ENCODE measurements at regions not wholly inside any gene's neighbourhood (a gene's known extent, or its start where the extent isn't known, plus 50 kb on each side); places are given as distances from the start of the nearest gene placed in this dataset.
"Not testable (repeated sequence)": the region's sequence is repeated elsewhere in the genome, so short reads cannot be mapped to it uniquely, and the experiment has no call there.

GRCh38 chr6:169977434-169978265, 226.2 kb downstream of the ERMARD start:
- DNase-seq (ENCODE audit: low read depth), result no peak

DNA sequence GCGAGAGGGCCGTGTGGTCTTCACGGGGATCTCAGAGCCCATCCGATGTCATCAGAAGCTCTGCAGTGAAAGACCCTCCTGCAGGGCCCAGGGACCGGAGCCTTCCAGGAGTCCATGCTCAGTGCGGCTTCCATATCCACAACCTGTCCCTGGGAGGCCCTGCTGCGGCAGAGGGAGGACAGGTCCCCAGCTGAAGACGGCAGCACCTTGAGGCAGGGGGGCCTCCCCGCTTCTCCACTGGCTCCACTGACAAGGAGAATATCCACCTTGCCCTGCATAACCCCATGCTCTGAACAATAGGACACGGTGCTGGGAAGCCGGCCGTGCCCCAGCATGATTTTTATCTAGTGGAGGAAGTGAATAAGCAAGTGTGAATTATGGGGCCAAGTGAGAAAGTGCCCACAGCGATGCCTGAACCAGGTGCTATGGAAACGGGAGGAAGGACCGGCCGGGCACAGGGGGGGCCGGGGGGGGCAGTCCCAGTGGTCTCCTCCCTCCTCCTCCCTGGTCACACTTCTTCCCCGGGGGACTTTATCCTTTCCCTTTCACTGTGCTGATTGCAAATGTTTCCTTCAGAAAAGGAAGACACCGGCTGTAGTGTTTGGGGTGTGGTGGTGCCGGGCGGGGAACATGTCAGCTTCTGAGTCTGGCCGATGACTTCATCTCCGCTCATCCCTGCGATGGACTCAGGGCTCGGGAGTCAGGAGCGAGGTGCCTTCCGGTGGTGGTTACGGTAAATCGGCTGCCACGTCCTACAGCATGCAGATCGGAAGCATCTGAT, 225.1 kb downstream of the ERMARD start:
- DNase-seq (ENCODE audit: low read depth), result no peak

GRCh38 chr6:169975701-169976100, 224.3 kb downstream of the ERMARD start:
- DNase-seq (ENCODE audit: low read depth), result no peak

- DNase-seq (ENCODE audit: low read depth), result no peak
Observed at GRCh38 chr6:169975286-169975685, 223.9 kb downstream of the ERMARD start.

DNA sequence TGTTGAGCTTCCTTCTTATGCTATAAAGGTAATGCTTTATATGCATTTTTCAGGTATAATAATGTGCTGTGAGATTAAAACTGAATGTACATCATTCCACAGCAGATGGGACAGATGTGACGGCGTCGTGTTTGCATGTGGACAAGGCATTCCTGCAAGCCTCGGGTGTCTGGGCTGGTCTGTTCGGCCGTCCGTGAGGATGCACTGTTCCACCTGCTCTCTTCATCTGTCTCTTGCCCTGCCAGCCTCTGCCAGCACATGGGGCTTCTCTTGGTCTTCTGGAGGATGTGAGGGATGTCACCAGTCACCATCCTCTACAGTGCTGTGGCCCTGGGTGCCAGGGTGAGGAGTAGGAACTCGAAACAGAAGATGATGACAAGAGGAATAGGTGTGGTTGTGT, 223.2 kb downstream of the ERMARD start:
- DNase-seq (ENCODE audit: low read depth), result no peak

GRCh38 chr6:169973588-169974467, 222.4 kb downstream of the ERMARD start:
- not testable (repeated sequence) for DNase-seq (ENCODE audit: low read depth)

DNA sequence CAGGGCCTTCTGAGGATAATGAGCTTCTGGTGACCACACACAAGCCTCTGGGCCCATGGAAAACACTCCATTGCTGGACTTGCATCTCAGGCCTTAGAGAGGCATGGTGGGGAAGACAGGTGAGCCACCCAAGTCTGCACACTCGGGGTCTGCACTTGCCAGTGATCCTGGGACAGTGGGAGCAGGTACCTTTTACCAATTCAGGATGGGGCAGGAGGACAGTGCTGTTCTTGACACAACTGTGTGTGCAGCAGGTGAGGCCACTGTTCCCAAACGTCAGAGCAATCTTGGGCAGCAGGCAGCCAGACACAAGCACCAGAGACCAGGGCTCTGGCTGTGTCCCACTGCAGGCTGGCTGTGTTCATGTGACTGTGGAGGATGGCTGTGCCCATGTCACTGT, 221.3 kb downstream of the ERMARD start:
- DNase-seq (ENCODE audit: low read depth), result no peak

DNA sequence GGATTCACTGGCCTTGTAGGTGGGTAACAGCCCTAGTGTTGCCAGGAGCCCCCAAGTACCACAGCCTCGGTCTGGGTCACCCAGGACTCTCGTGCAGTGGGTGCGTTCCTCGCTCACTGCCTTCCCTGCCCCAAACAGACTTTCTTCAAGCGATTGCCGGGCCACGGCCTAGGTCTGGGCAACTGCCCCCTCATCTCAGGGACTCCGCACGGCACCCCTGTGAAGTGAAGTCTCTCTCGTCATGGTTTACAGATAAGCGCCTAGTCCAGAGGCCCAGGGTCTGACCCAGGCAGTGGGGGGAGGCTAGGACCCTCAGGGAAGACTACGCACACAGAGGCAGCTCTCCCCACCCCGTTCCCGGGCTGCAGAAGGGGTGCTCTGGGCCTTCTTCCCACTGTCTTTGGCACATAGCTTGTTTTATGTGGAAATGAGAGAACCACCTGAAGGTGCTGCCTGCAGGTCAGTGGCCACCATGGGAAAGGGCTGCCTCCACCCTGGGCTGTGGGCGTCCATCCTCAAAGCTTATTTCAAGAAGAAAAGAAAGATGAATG, 220.8 kb downstream of the ERMARD start:
- DNase-seq (ENCODE audit: low read depth), result no peak

GRCh38 chr6:169971081-169971861, 219.8 kb downstream of the ERMARD start:
- no peak for DNase-seq (ENCODE audit: low read depth)

DNA sequence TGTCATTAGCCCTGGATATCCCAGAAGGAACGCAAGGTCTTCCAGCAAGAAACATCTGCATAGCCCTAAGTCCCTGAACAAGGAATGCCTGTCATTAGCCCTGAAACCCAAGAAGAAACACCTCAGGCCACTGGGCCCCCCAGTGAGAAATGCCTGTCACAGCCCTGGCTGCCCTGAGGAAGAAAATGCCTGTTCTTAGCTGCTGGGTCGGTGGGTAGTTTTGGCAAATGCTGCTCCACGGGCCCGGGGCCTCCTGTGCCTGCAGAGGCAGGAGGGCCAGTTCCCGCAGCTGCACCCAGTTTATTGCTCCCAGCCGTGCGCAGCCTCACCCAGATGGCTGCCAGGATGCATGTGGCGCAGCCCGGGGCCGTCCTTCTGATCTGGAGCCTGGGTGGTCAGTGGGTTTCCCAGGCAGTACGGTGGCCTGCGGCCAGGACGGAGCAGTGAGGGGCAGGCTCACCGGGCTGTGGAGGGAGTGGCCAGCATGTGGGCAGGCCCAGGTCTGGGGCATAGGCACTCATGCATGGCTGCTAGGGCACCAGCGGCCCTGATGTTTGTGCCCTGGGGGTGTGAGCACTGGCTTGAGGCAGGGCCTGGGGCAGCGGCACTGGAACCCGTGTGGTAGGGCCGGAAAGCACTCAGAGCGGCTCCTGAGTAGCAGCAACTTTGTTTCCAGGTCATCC, 219.0 kb downstream of the ERMARD start:
- DNase-seq (ENCODE audit: low read depth), result no peak

- DNase-seq (ENCODE audit: low read depth), result no peak
Observed at GRCh38 chr6:169969372-169970099, 218.1 kb downstream of the ERMARD start.

DNA sequence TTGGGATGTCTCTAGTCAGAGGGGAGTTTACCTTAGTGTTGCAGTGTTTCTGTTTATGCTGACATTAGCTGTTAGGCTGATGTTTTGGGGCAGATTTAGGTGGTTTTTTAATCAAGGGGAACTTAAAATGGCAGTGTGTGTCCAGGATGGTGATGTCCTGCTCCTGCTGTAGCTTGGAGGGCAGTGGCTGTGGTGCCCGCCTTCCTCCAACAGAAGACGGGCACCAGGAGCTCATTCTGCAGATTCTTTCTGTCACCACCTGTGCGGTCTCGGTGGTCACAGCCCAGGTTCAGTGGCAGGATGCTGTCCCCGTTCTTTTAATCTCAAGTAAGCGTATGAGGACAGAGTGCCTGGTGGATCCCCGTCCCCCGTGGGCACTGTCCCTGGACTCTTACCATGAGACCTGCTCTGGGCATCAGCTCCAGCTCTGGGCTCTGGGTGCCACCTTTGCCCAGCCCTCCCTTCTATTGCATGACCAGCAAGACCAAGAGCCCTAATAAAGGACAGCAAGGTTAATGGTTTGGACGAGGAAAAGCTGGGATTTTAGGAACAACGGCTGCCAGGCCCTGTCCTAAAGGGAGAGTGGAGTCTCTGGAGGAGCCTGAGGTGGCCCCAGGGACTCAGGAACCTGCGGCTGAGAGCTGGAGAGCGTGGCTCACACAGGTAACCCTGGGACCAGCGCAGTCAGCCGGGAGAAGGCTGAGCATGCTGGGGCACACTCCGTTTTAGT, 217.3 kb downstream of the ERMARD start:
- DNase-seq (ENCODE audit: low read depth), result no peak

DNA sequence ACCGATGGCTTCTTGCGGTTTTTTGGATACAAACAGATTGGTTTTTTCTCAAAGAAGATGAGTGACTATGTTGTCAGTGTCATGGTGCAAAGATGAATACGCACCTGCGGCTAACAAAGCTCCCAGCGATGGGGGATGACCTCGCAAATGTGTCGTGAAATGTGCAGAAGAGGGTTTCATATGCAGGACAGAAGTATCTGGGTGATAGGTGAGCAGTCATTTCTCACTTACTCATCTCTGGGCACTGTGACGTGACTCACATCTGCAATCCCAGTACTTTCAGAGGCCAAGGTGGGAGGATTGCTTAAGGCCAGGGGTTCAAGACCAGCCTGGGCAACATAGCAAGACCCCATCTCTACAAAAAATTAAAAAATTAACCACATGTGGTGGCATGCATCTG, 216.3 kb downstream of the ERMARD start:
- no peak for DNase-seq (ENCODE audit: low read depth)

DNA sequence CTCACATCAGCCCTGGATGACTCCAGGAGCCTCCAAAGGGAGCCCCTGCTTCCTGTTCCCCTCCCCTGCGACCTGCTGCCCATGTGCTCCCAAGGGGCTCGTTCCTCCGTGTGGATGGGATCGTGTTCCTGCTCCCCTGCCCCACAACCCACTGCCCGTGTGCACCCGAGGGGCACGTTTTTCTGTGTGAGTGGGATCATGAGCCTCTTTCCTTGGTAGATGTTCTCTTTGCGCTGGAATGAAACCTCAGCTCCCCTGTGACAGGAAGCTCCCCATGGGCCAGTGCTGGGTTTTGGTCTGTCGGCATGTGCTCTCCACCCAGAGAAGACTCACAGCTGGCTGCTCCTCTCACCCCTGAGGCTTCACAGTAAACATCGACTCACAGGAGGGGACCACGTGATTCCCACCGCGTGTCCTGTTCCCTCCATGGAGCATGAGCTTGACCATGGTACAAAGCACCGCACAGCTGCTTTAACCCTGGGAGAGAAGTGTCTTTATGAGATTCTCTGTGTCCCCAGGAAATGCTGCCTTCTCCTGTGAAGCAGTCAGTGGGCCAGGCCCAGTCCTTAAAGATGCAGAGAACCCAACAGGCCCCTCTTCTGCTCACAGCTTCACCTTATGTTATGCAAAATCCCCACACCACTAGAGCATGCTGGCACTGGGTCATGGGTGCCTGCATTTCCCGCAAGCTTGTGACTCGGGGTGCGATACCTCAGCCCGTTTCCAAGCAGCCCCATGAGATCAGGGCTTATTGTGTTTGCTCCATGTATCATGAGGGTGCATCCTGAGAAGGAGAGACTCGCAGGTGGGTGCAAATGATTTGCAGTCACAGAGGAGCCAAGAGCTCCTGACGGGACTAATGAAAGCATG, 215.1 kb downstream of the ERMARD start:
- DNase-seq (ENCODE audit: low read depth), result no peak

- no peak for DNase-seq (ENCODE audit: low read depth)
Observed at GRCh38 chr6:169965657-169966311, 214.4 kb downstream of the ERMARD start.

- no peak for DNase-seq (ENCODE audit: low read depth)
Observed at GRCh38 chr6:169965239-169965638, 213.8 kb downstream of the ERMARD start.

DNA sequence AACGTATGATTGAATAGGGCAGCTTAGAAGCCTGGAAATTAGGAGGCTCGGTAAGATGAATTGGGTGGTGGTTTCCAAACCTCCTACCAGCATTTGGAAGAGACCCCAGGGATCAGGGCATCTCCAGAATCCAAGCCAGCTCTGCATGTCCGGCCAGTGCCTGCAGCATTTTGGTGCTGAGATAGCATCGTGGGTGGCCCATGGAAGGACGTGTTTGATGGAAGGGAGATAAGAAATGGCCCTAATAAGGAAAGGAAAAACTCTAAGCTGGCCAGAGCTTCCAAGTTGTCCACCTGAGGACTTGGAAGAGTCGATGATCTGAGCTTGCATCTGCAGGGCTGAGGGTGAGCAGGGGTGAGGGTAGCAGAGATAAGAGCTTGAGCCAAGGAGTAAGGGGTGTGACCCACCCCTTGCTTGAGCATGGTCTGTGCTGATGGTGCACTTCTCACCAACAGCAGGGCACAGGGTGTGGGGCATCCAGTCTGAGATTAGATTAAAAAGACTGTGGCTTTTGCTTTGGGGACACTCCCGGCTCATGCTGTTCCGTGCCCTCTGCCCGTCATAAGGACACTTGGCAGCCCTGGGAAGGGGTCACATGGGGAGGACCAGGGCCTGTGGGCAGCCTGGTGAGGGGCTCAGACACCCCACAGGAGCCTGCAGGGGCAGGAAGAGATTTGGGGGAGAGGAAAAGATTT, 213.2 kb downstream of the ERMARD start:
- DNase-seq (ENCODE audit: low read depth), result no peak

All from stimulated activated CD4-positive, alpha-beta T cell treated with anti-CD3 and anti-CD28 coated beads, Interleukin-2, amount 100 ng/mL, for 4 hours (primary cell).